22Rv1 (cell line): ENCODE measurements at regions not wholly inside any gene's neighbourhood (a gene's known extent, or its start where the extent isn't known, plus 50 kb on each side); places are given as distances from the start of the nearest gene placed in this dataset.

Experiments used
- H3K27ac ChIP-seq: fragments of 450-650 bp; 2 replicates; pipeline ENCODE4 v1.5.1; 2017
- CTCF ChIP-seq: fragments of 450-650 bp; IDR thresholded peaks from 2 replicates; pipeline ENCODE4 v1.5.1; 2017; ENCODE audit warnings: mild to moderate bottlenecking
- ZFX ChIP-seq: fragments of 450-650 bp; IDR thresholded peaks from 2 replicates; pipeline ENCODE4 v1.6.1; 2017; ENCODE audit warnings: antibody characterized with exemption, borderline replicate concordance

- TF ChIP-seq CTCF (no peak), ZFX (no peak)
- H3K27ac ChIP-seq: no peak overlapping the region
Measured at GRCh38 chr12:90172524-90172923, 463.9 kb upstream of the ATP2B1 start.

GRCh38 chr12:90170740-90171139 is 462.1 kb upstream of the ATP2B1 start:
- H3K27ac ChIP-seq: no peak overlapping the region
- no peak for TF ChIP-seq ZFX
- TF ChIP-seq CTCF: no peak

GRCh38 chr12:90167518-90168208 is 459.0 kb upstream of the ATP2B1 start:
- TF ChIP-seq CTCF: no peak
- no peak for TF ChIP-seq ZFX
- H3K27ac ChIP-seq: no peak overlapping the region

GRCh38 chr12:90166671-90167070 is 458.0 kb upstream of the ATP2B1 start:
- TF ChIP-seq ZFX (no peak), CTCF (no peak)
- H3K27ac ChIP-seq: no peak overlapping the region

DNA sequence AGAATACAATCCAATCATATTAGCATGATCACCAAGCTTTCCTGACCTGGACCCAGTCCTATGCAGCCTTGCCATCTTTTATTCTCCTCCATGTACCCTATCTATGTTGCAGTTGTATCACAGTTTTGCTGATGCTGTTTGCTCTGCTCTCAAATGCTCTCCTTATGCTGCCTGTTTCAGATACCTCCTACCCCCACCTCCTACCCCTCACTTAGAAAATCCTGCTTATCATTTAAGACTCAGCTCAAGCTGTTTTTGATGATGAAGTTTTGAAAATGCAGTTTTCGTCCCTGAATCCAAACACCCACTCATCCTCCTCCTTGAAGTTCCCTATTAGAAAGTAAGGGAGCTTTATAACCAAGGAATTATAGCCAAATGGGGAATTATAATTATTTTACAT is 457.4 kb upstream of the ATP2B1 start:
- TF ChIP-seq CTCF (no peak), ZFX (no peak)
- no peak overlapping the region for H3K27ac ChIP-seq

- H3K27ac ChIP-seq: no peak overlapping the region
- TF ChIP-seq ZFX (no peak), CTCF (no peak)
Measured at GRCh38 chr12:90163975-90164374, 455.3 kb upstream of the ATP2B1 start.

DNA sequence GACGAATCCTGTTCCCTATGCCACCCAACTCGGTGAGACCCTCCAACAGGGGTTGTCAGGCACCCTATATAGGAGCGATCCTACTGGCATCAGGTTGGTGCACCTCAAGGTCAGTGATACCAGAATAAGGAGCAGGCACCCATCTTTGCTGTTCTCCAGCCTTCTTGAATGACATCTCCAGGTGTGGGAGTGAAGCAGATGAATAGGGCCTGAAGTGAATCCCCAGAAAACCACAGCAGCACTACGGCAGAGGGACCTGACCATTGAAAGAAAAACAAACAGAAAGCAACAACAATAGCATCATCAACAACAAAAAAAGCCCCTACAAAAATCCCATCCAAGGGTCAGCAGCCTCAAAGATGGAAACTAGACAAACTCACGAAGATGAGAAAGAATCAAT is 445.2 kb upstream of the ATP2B1 start:
- TF ChIP-seq CTCF (no peak), ZFX (no peak)
- H3K27ac ChIP-seq: no peak overlapping the region
